ENCODE measurements at regions not wholly inside any gene's neighbourhood (a gene's known extent, or its start where the extent isn't known, plus 50 kb on each side); places are given as distances from the start of the nearest gene placed in this dataset.

DNA sequence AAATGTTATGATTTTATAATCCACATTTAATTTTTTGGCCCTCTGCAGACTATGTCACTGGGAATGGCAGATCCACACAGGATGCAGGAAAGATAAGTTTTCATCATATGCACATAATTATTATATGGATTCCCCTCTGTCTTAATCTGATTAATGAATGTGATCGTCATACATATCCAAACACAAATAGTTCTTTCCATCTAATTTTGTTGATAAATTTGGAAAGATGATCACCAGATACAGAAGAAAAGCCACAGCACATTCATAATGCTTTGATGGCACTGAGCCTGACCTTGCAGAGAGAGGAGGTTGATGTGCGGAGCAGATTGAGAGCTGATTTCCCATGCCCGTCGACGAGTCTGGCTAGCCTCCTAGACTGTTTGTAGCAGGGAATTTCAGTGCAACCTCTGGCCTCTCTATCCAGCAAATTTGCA lies 471.5 kb downstream of the EPM2A start:
- POLR2A ChIA-PET = no interaction called here
- Histone ChIP-seq H3K4me3 (ENCODE audit: low read length) (no peak overlapping the region), H3K9me3 (ENCODE audit: control insufficient read depth in 1 of 2, insufficient read depth in 1 of 2, low read length in 2 of 2) (no peaks in the 10 kb centered on the region), H3K27ac (ENCODE audit: low read depth in 1 of 2, low read length in 2 of 2) (no peak overlapping the region), H3K36me3 (ENCODE audit: insufficient read depth, low read length) (no peaks in the 10 kb centered on the region), H3K4me1 (ENCODE audit: insufficient read depth, low read length) (no peaks in the 10 kb centered on the region), H3K27me3 (ENCODE audit: control insufficient read depth in 1 of 2, insufficient read depth in 2 of 2, low read length in 2 of 2) (no peaks in the 10 kb centered on the region)
- TF ChIP-seq, protein P1, sequence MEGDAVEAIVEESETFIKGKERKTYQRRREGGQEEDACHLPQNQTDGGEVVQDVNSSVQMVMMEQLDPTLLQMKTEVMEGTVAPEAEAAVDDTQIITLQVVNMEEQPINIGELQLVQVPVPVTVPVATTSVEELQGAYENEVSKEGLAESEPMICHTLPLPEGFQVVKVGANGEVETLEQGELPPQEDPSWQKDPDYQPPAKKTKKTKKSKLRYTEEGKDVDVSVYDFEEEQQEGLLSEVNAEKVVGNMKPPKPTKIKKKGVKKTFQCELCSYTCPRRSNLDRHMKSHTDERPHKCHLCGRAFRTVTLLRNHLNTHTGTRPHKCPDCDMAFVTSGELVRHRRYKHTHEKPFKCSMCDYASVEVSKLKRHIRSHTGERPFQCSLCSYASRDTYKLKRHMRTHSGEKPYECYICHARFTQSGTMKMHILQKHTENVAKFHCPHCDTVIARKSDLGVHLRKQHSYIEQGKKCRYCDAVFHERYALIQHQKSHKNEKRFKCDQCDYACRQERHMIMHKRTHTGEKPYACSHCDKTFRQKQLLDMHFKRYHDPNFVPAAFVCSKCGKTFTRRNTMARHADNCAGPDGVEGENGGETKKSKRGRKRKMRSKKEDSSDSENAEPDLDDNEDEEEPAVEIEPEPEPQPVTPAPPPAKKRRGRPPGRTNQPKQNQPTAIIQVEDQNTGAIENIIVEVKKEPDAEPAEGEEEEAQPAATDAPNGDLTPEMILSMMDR (IDR thresholded peaks at IDR 0.05) = no peak
- intact Hi-C loops (cut with DNase I, micrococcal nuclease) = no loop called here
- no peak for ATAC-seq (ENCODE audit: poor library complexity)
- Mint-ChIP-seq H3K36me3 (ENCODE audit: low read depth) (no peaks in the 10 kb centered on the region), H3K27me3 (no peaks in the 10 kb centered on the region), H3K4me3 (no peak overlapping the region), H3K4me1 (ENCODE audit: low read depth) (no peaks in the 10 kb centered on the region), H3K27ac (no peak overlapping the region), H3K9me3 (no peaks in the 10 kb centered on the region)
- DNase-seq = no peak
- CTCF ChIA-PET = no interaction called here

DNA sequence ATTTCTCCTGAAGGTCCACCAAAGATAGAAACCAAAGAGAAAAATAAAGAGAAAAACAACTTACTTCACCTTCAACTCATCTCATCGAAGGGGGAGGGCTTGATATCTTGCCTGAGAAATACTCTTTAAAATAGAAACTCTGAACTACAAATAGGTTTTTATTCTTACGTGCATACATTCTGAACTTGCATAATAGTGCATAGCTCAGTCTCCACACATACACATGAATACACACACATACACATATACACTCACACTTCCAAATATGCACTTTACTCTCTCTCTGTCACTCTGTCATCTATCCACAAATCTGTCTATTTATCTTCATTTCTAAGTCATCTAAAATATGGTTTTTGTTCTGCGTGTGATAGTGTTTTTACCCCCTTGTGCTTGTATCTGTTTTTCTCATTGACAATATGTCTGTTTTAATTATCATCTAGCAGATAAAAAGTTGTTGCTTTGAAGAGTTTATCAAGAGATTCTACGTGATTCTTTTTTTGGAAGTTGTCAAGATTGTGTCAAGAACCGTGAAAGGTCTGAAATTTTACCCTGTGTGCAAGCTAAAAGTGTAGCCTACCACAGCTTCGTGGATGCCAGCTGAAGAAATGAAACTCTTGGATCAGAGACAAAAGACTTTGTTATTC lies 468.8 kb downstream of the EPM2A start:
- H3K4me1 ChIP-seq (ENCODE audit: insufficient read depth, low read length) = no peaks in the 10 kb centered on the region
- H3K27me3 Mint-ChIP-seq = no peaks in the 10 kb centered on the region
- no peaks in the 10 kb centered on the region for H3K36me3 Mint-ChIP-seq (ENCODE audit: low read depth)
- ATAC-seq (ENCODE audit: poor library complexity) (no peak), DNase-seq (no peak)
- H3K4me3 ChIP-seq (ENCODE audit: low read length) = no peak overlapping the region
- ChIA-PET POLR2A (no interaction called here), CTCF (no interaction called here)
- H3K4me1 Mint-ChIP-seq (ENCODE audit: low read depth) = no peaks in the 10 kb centered on the region
- H3K27ac Mint-ChIP-seq = no peak overlapping the region
- intact Hi-C loops (cut with DNase I, micrococcal nuclease) = no loop called here
- H3K4me3 Mint-ChIP-seq = no peak overlapping the region
- H3K36me3 ChIP-seq (ENCODE audit: insufficient read depth, low read length) = no peaks in the 10 kb centered on the region
- no peaks in the 10 kb centered on the region for H3K27me3 ChIP-seq (ENCODE audit: control insufficient read depth in 1 of 2, insufficient read depth in 2 of 2, low read length in 2 of 2)
- no peaks in the 10 kb centered on the region for H3K9me3 ChIP-seq (ENCODE audit: control insufficient read depth in 1 of 2, insufficient read depth in 1 of 2, low read length in 2 of 2)
- H3K9me3 Mint-ChIP-seq = no peaks in the 10 kb centered on the region
- TF ChIP-seq, protein P1 (IDR thresholded peaks at IDR 0.05) = no peak
- H3K27ac ChIP-seq (ENCODE audit: low read depth in 1 of 2, low read length in 2 of 2) = no peak overlapping the region

DNA sequence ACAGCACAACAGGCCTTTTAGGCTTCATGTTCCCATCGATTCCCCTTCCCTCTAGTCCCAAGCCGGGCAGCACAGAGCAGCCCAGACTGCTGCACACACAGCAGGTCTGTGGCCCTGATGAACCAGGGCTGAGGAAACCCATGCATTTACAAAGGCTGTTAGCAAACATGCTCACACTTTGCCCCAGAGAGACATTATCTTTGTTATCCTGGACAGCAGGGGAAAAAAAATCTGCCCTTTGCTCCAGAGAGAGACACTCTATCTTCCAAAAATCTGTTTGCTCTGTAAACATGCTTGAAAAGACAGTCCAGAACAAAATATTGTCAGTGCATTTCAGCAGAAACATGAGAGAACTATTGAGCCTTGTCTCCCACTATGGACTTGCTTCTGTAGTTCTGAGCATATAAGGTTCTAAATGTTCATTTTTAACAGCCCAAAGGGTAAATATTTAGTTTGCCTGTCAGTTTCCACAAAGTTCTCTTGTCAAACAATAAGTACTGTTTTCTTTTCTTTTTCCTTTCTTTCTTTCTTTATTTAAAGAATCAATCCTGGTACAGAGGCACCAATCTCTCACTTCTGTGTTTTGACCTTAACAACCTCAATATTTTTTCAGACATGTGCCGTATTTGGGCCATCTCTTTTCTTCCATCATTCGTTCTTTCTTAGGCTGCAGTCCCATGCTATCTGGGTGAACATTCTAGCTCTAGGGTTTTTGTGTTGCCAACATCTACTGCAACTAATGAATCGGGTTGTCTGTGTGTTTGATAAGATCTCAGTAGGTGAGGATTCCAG lies 468.0 kb downstream of the EPM2A start:
- Histone ChIP-seq H3K36me3 (ENCODE audit: insufficient read depth, low read length) (no peaks in the 10 kb centered on the region), H3K4me1 (ENCODE audit: insufficient read depth, low read length) (no peaks in the 10 kb centered on the region), H3K4me3 (ENCODE audit: low read length) (no peak overlapping the region), H3K9me3 (ENCODE audit: control insufficient read depth in 1 of 2, insufficient read depth in 1 of 2, low read length in 2 of 2) (no peaks in the 10 kb centered on the region), H3K27ac (ENCODE audit: low read depth in 1 of 2, low read length in 2 of 2) (no peak overlapping the region), H3K27me3 (ENCODE audit: control insufficient read depth in 1 of 2, insufficient read depth in 2 of 2, low read length in 2 of 2) (no peaks in the 10 kb centered on the region)
- Mint-ChIP-seq H3K27me3 (no peaks in the 10 kb centered on the region), H3K4me1 (ENCODE audit: low read depth) (no peaks in the 10 kb centered on the region), H3K36me3 (ENCODE audit: low read depth) (no peaks in the 10 kb centered on the region), H3K9me3 (no peaks in the 10 kb centered on the region), H3K4me3 (no peak overlapping the region), H3K27ac (no peak overlapping the region)
- intact Hi-C loops (cut with DNase I, micrococcal nuclease) = no loop called here
- no peak for ATAC-seq (ENCODE audit: poor library complexity)
- ChIA-PET POLR2A (no interaction called here), CTCF (no interaction called here)
- TF ChIP-seq, protein P1 (IDR thresholded peaks at IDR 0.05) = no peak
- DNase-seq = no peak

Data from CD4-positive, alpha-beta T cell (primary cell).